WI38 (cell line): ENCODE measurements at regions not wholly inside any gene's neighbourhood (a gene's known extent, or its start where the extent isn't known, plus 50 kb on each side); places are given as distances from the start of the nearest gene placed in this dataset.
"Not testable (repeated sequence)": the region's sequence is repeated elsewhere in the genome, so short reads cannot be mapped to it uniquely, and the experiment has no call there.

ENCODE experiments used
- H3K4me3 ChIP-seq: 2 replicates; pipeline ENCODE4 v1.5.1; 2011; ENCODE audit warnings: low read depth, mild to moderate bottlenecking, control low read depth, low read length
- TF ChIP-seq, protein P1 (sequence below): IDR thresholded peaks from 2 replicates; pipeline ENCODE4 v1.5.1; 2012; ENCODE audit warnings: low read depth, mild to moderate bottlenecking, control low read depth, low read length

DNA sequence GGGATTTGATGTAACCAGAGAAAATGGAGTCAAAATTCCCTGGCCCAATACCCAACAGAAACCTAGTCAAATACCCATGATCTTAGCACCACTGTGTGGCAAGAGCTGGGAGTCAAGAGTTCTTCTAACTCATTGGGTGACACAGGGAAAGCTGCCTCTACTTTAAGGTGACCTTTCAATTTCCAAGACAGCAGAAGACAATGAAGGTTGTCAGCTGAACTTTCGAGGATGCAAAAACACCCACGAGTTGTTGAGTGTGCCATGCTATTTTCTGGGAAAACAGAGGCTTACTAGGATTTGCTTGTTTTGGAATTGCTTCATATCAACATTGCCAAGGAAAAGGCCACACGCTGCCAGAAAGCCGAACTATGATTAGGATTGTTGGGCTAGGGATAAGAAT is 61.6 kb upstream of the CYRIA start:
- TF ChIP-seq, protein P1, sequence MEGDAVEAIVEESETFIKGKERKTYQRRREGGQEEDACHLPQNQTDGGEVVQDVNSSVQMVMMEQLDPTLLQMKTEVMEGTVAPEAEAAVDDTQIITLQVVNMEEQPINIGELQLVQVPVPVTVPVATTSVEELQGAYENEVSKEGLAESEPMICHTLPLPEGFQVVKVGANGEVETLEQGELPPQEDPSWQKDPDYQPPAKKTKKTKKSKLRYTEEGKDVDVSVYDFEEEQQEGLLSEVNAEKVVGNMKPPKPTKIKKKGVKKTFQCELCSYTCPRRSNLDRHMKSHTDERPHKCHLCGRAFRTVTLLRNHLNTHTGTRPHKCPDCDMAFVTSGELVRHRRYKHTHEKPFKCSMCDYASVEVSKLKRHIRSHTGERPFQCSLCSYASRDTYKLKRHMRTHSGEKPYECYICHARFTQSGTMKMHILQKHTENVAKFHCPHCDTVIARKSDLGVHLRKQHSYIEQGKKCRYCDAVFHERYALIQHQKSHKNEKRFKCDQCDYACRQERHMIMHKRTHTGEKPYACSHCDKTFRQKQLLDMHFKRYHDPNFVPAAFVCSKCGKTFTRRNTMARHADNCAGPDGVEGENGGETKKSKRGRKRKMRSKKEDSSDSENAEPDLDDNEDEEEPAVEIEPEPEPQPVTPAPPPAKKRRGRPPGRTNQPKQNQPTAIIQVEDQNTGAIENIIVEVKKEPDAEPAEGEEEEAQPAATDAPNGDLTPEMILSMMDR, result no peak

DNA sequence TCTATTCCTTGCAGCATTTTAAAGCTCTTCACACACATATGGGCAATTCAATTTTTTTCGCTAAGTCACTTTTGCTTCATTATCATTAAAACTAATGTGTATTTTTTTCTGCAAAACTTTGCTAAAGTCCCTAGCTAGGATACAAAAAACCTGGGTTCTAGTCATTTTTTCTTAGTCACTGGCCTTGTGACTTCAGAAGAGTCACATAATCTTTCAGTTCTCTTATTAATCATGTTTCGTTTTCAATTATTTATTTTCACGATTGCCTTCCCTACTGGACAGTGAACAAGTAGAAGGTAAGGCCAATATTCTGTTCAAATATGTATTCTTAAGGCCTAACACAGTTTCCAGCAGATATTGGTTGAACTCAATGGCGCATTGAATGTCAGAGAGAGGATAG is 60.9 kb upstream of the CYRIA start:
- no peak overlapping the region for H3K4me3 ChIP-seq
- TF ChIP-seq, protein P1, result no peak

More for the DNA sequence above, 61.6 kb upstream of the CYRIA start:
- H3K4me3 ChIP-seq, result no peak overlapping the region

DNA sequence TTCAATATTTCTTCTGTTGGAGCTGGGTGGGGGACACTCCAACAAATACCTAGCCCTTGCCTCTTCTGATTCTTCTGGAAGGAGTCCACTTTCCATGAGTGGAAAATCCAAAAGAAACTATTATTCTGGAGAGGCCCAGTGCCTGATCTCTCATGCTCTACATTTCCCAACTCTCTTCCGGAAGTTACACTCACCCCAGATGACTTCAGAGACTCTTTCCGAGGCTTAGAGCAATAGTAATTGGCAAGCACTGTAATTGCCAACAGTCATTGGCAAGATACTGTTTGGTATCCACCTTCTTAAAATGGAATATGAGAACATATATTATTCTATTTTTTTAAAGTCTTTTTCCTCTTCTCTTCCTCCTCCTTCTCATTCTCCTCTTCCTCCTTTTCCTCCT is 60.5 kb upstream of the CYRIA start:
- H3K4me3 ChIP-seq, result no peak overlapping the region
- TF ChIP-seq, protein P1, result no peak

DNA sequence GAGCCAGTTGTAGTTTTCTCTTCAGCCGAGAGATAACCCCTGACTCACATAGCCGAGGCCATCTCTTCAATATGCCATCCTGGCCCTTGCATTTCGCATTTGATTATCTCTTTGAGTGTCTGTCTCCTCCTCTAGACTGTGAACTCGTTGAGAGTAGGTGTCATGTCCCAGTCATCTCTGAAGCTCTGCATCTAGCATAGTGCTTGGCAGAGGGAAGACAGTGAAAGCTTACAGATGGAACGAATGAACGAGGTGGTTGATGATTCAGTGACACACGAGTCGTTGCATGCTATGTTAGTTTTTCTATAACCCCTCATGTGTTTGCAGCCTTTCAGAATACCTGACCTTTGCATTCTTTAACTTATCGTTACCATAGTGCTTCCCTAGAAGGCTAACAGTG is 59.9 kb upstream of the CYRIA start:
- H3K4me3 ChIP-seq, result no peak overlapping the region
- TF ChIP-seq, protein P1, result no peak

DNA sequence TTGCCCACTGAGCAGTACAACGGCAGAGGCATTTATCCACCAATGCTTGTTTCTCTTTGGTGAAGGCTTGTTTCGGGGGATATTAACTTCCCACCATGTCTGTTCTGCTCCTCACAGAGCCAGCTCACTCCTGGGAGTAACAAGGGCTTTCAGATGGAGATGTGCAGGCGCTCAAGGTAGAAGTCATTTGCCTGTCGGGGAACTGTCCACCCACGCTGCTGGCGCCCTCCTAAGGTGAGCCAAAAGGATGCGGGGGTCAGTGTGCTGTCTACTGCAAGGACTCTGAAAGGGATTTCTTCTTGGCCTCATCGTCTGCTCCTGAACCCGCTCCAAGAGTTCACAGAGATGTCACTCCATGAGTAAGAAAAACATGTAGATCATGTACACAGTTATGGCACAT is 57.0 kb upstream of the CYRIA start:
- no peak overlapping the region for H3K4me3 ChIP-seq
- TF ChIP-seq, protein P1, result no peak

DNA sequence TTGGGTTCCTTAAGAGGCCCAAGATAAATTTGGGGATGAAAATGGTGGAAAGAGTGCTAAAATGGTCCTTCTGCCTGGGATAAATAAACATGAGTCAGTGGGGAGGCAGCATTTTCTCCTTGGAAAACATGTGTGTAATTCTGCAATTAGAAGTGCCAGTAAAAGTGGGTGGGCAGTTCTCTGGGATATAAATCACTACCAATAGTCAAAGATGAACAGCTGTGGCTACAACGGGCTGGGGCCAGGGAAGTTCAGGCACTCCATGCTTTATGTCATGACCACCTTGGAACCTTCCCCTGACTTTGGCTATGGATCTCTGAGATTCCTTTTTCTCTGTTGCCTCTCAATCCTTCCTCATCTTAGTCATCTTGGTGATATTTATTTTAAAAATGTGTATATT is 56.5 kb upstream of the CYRIA start:
- no peak overlapping the region for H3K4me3 ChIP-seq
- TF ChIP-seq, protein P1, result no peak

DNA sequence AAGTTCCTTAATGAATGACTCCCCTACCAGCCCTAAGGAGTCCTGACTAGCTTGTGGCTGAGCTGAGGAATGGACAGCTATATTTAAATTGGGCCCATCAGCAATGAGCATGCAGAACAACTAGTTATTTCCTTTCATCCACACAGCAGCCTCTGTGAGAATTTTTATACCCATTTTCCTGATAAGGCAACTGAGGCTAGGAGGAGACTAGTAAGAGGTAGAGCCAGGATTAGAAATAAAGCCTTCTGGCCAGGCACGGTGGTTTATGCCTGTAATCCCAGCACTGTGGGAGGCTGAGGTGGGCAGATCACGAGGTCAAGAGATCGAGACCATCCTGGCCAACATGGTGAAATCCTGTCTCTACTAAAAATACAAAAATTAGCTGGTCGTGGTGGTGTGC is 55.9 kb upstream of the CYRIA start:
- not testable (repeated sequence) for H3K4me3 ChIP-seq

DNA sequence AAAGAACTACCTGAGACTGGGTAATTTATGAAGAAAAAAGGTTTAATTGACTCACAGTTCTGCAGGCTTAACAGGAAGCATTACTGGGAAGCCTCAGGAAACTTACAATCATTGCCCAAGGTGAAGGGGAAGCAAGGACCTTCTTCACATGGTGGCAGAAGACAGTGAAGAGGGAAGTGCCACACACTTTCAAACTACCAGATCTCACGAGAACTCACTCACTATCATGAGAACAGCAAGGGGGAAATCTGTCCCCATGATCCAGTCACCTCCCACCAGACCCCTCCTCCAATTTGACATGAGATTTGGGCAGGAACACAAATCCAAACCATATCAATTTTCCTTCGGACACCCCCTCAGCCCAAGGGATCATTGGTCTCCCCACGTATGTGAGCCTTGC is 55.1 kb upstream of the CYRIA start:
- H3K4me3 ChIP-seq, result not testable (repeated sequence)

DNA sequence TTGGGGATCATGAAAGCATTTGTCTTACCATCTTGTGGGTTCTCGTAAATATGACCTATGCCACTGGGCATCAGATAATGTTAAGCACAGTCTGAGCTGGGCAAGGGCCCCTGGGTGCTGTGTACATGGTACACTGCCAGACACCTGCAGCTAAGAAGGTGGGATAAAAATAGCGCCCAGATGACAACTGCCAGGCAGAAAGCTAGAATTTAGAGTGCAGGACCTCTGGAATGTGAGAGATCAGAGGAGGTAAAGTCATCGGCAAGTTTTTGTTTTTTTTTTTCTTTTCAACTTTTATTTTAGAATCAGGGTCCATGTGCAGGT is 53.8 kb upstream of the CYRIA start:
- no peak overlapping the region for H3K4me3 ChIP-seq
- TF ChIP-seq, protein P1, result no peak
